Liver (tissue), 3 donors: ENCODE measurements at regions not wholly inside any gene's neighbourhood (a gene's known extent, or its start where the extent isn't known, plus 50 kb on each side); places are given as distances from the start of the nearest gene placed in this dataset.

Experiments
- GABPA ChIP-seq, 2 donors: IDR thresholded peaks in 1 of 2; conservative IDR thresholded peaks in 1 of 2; 2 replicates each; pipeline ENCODE4 v1.6.1; 2016; ENCODE audit warnings: antibody characterized with exemption in 2 of 2, mild to moderate bottlenecking in 1 of 2, moderate library complexity in 1 of 2
- HNF4G ChIP-seq: IDR thresholded peaks from 2 replicates; pipeline ENCODE4 v1.6.1; 2016; ENCODE audit warnings: antibody characterized with exemption
- RAD21 ChIP-seq, 2 donors: IDR thresholded peaks; 2 replicates each; pipeline ENCODE4 v1.6.1; 2016; ENCODE audit warnings: antibody characterized with exemption in 2 of 2, mild to moderate bottlenecking in 2 of 2
- TF ChIP-seq, protein P1 (sequence below): fragments of 150-350 bp; IDR thresholded peaks from 2 replicates; pipeline ENCODE4 v1.5.1; 2017; ENCODE audit warnings: improper control_type of control experiment, low read depth, low read length; ENCODE audit not compliant: missing input control
- TF ChIP-seq, protein P2 (sequence below): IDR thresholded peaks from 2 replicates; pipeline ENCODE4 v1.6.1; 2016; ENCODE audit warnings: antibody characterized with exemption, mild to moderate bottlenecking
- TF ChIP-seq, protein P3 (sequence below): IDR thresholded peaks from 2 replicates; pipeline ENCODE4 v1.6.1; 2016; ENCODE audit warnings: antibody characterized with exemption
- donor health status: healthy.
- donor health status: healthy.

DNA sequence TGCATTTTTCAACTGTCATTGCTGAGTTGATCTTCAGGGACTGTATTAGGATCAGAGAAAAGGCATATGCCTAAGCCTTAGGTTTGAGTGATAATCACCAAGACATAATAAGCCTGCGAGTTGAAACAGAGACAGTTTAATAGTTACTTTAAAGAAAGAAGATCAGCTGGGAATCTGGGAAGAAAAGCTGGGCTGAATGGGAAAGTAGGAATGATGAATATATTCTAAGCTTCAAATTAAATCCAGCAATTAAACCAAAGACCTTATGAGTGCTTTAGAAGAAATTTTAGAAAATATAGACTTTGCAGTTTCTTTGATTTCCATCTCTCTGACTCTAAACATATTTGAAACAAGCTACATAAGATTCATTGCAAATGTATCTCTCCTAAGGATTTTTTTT lies 222.3 kb downstream of the ENC1 start:
- TF ChIP-seq GABPA (IDR thresholded peaks at IDR 0.05 in 1 of 2, conservative IDR thresholded peaks at IDR 0.05 in 1 of 2) (no peak), HNF4G (no peak), RAD21 (IDR thresholded peaks at IDR 0.05) (no peak)
- TF ChIP-seq, protein P1, sequence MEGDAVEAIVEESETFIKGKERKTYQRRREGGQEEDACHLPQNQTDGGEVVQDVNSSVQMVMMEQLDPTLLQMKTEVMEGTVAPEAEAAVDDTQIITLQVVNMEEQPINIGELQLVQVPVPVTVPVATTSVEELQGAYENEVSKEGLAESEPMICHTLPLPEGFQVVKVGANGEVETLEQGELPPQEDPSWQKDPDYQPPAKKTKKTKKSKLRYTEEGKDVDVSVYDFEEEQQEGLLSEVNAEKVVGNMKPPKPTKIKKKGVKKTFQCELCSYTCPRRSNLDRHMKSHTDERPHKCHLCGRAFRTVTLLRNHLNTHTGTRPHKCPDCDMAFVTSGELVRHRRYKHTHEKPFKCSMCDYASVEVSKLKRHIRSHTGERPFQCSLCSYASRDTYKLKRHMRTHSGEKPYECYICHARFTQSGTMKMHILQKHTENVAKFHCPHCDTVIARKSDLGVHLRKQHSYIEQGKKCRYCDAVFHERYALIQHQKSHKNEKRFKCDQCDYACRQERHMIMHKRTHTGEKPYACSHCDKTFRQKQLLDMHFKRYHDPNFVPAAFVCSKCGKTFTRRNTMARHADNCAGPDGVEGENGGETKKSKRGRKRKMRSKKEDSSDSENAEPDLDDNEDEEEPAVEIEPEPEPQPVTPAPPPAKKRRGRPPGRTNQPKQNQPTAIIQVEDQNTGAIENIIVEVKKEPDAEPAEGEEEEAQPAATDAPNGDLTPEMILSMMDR: no peak
- TF ChIP-seq, protein P2, sequence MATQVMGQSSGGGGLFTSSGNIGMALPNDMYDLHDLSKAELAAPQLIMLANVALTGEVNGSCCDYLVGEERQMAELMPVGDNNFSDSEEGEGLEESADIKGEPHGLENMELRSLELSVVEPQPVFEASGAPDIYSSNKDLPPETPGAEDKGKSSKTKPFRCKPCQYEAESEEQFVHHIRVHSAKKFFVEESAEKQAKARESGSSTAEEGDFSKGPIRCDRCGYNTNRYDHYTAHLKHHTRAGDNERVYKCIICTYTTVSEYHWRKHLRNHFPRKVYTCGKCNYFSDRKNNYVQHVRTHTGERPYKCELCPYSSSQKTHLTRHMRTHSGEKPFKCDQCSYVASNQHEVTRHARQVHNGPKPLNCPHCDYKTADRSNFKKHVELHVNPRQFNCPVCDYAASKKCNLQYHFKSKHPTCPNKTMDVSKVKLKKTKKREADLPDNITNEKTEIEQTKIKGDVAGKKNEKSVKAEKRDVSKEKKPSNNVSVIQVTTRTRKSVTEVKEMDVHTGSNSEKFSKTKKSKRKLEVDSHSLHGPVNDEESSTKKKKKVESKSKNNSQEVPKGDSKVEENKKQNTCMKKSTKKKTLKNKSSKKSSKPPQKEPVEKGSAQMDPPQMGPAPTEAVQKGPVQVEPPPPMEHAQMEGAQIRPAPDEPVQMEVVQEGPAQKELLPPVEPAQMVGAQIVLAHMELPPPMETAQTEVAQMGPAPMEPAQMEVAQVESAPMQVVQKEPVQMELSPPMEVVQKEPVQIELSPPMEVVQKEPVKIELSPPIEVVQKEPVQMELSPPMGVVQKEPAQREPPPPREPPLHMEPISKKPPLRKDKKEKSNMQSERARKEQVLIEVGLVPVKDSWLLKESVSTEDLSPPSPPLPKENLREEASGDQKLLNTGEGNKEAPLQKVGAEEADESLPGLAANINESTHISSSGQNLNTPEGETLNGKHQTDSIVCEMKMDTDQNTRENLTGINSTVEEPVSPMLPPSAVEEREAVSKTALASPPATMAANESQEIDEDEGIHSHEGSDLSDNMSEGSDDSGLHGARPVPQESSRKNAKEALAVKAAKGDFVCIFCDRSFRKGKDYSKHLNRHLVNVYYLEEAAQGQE: no peak
- TF ChIP-seq, protein P3, sequence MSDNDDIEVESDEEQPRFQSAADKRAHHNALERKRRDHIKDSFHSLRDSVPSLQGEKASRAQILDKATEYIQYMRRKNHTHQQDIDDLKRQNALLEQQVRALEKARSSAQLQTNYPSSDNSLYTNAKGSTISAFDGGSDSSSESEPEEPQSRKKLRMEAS: no peak
